HepG2 (cell line): ENCODE measurements at regions not wholly inside any gene's neighbourhood (a gene's known extent, or its start where the extent isn't known, plus 50 kb on each side); places are given as distances from the start of the nearest gene placed in this dataset.

Source experiments
- ATAC-seq: fragments of 200-7000 bp; cut with Tn5 transposase; 3 replicates; pipeline ENCODE4 v1.9.1; 2020; ENCODE audit warnings: mild to moderate bottlenecking, moderate library complexity
- BruUV-seq: library from RNA; stranded (reverse); fragments of 400-500 nt; replicated peaks from 2 replicates; lab custom pipeline; 2021; lab: Mats Ljungman, UMichigan
- CTCF ChIA-PET: fragments of 300-600 bp; formaldehyde crosslinking; extraction: SDS; loops from one replicate; lab custom pipeline; 2021; ENCODE audit warnings: low total read pairs, inconsistent platforms, low intra/inter-chr PET ratio; lab: Yijun Ruan, JAX
- POLR2A ChIA-PET: fragments of 350-600 bp; sonication (Branson Sonifier 250); formaldehyde crosslinking; loops from one replicate; lab custom pipeline; 2020; ENCODE audit warnings: antibody characterized with exemption, inconsistent platforms; lab: Yijun Ruan, JAX
- DNase-seq: peaks from one replicate; pipeline ENCODE4 v3.0.0-alpha.2; 2015; ENCODE audit warnings: low spot score
- FAIRE-seq: peaks from 3 replicates; lab custom pipeline; 2011; peaks lifted over from hg19 to GRCh38; lab: Jason Lieb, UNC
- H2AFZ ChIP-seq: one replicate; pipeline ENCODE4 v1.6.1; 2011; ENCODE audit warnings: low read length, inconsistent platforms
- H3K27ac ChIP-seq: fragments of 300-600 bp; 3 replicates; pipeline ENCODE4 v1.8.0; 2011; ENCODE audit warnings: mixed run types, mild to moderate bottlenecking, mixed read lengths, low read length, inconsistent platforms; ENCODE audit not compliant: insufficient read depth; ENCODE audit errors: extremely low read length
- H3K27me3 ChIP-seq, 2 experiments: fragments of 200-600 bp in 1 of 2; 2 replicates in 1 of 2; 3 replicates in 1 of 2; pipeline versions ENCODE4 v1.6.0 to v1.8.0; 2011; ENCODE audit warnings: low read length in 2 of 2, mild to moderate bottlenecking in 2 of 2, moderate library complexity in 2 of 2, inconsistent platforms in 1 of 2; ENCODE audit not compliant: insufficient read depth in 2 of 2, control insufficient read depth in 1 of 2
- H3K36me3 ChIP-seq, 2 experiments: fragments of 200-600 bp in 1 of 2; replicated peaks in 1 of 2; 2 replicates in 1 of 2; 3 replicates in 1 of 2; pipeline versions ENCODE4 v1.5.1 to v1.8.0; 2011; ENCODE audit warnings: low read length in 2 of 2, inconsistent platforms in 1 of 2; ENCODE audit not compliant: insufficient read depth in 2 of 2, control insufficient read depth in 1 of 2
- H3K4me1 ChIP-seq: 2 replicates; pipeline ENCODE4 v1.5.1; 2012; ENCODE audit warnings: low read length, inconsistent platforms; ENCODE audit not compliant: insufficient read depth
- H3K4me2 ChIP-seq: 2 replicates; pipeline ENCODE4 v1.6.0; 2011; ENCODE audit warnings: low read depth, low read length, inconsistent platforms
- H3K4me3 ChIP-seq, 3 experiments: fragments of 200-600 bp in 1 of 3; sonication (generic), shearing (Covaris generic) in 1 of 3; replicated peaks in 1 of 3; 2 replicates each; pipeline ENCODE4 v1.5.1; 2011 to 2016; ENCODE audit warnings: low read length in 3 of 3, inconsistent platforms in 2 of 3, low read depth in 2 of 3, mild to moderate bottlenecking in 2 of 3, control low read depth in 1 of 3, mixed read lengths in 1 of 3; ENCODE audit not compliant: insufficient read depth in 1 of 3
- H3K79me2 ChIP-seq: one replicate; pipeline ENCODE4 v1.6.1; 2011; ENCODE audit warnings: low read length, inconsistent platforms; ENCODE audit not compliant: insufficient read depth
- H3K9ac ChIP-seq: 2 replicates; pipeline ENCODE4 v1.6.0; 2011; ENCODE audit warnings: mild to moderate bottlenecking, low read depth, low read length, inconsistent platforms; ENCODE audit not compliant: insufficient read depth
- H3K9me3 ChIP-seq: 2 replicates; pipeline ENCODE4 v1.5.1; 2012; ENCODE audit warnings: mild to moderate bottlenecking, low read length
- H4K20me1 ChIP-seq: 2 replicates; pipeline ENCODE4 v1.6.0; 2011; ENCODE audit warnings: inconsistent platforms, mild to moderate bottlenecking, low read length, moderate library complexity; ENCODE audit not compliant: insufficient read depth
- HOXD1 ChIP-seq: sonication (generic); formaldehyde crosslinking; IDR thresholded peaks from 2 replicates; pipeline ENCODE4 v1.5.0; 2020; ENCODE audit warnings: missing genetic modification reagents
- KDM5B ChIP-seq: sonication (generic); formaldehyde crosslinking; IDR thresholded peaks from 2 replicates; pipeline ENCODE4 v1.4.0; 2020; ENCODE audit warnings: missing genetic modification reagents, mild to moderate bottlenecking, borderline replicate concordance
- NCOA2 ChIP-seq: sonication (generic); formaldehyde crosslinking; IDR thresholded peaks from 2 replicates; pipeline ENCODE4 v1.8.0; 2022; ENCODE audit warnings: inconsistent platforms
- NFE2L1 ChIP-seq: sonication (generic); formaldehyde crosslinking; IDR thresholded peaks from 2 replicates; pipeline ENCODE4 v1.4.0; 2020; ENCODE audit warnings: missing genetic modification reagents, mild to moderate bottlenecking, borderline replicate concordance
- NKX3-1 ChIP-seq: sonication (generic); formaldehyde crosslinking; IDR thresholded peaks from 2 replicates; pipeline ENCODE4 v1.5.0; 2020; ENCODE audit warnings: missing genetic modification reagents
- NR1H2 ChIP-seq: sonication (generic); formaldehyde crosslinking; IDR thresholded peaks from 2 replicates; pipeline ENCODE4 v1.8.1; 2022; ENCODE audit warnings: low read depth, missing genetic modification reagents, borderline replicate concordance
- NR2C2 ChIP-seq: sonication (generic); formaldehyde crosslinking; IDR thresholded peaks from 2 replicates; pipeline ENCODE4 v1.4.0; 2020; ENCODE audit warnings: missing genetic modification reagents, mild to moderate bottlenecking, moderate library complexity, borderline replicate concordance
- RBM22 ChIP-seq: fragments of 200-400 bp; formaldehyde crosslinking; optimal IDR thresholded peaks from 2 replicates; pipeline ENCODE3; 2017; ENCODE audit warnings: mild to moderate bottlenecking, low read length, moderate library complexity
- SP2 ChIP-seq: sonication (generic); formaldehyde crosslinking; IDR thresholded peaks from 2 replicates; pipeline ENCODE4 v1.5.1; 2020; ENCODE audit warnings: mild to moderate bottlenecking, missing genetic modification reagents
- ZNF251 ChIP-seq: sonication (generic); formaldehyde crosslinking; IDR thresholded peaks from 2 replicates; pipeline ENCODE4 v1.9.0; 2021; ENCODE audit warnings: mild to moderate bottlenecking, missing genetic modification reagents
- ZNF343 ChIP-seq: sonication (generic); formaldehyde crosslinking; IDR thresholded peaks from 2 replicates; pipeline ENCODE4 v1.4.0; 2020; ENCODE audit warnings: mild to moderate bottlenecking, missing genetic modification reagents
- ZNF572 ChIP-seq: sonication (generic); formaldehyde crosslinking; IDR thresholded peaks from 2 replicates; pipeline ENCODE4 v1.5.1; 2020; ENCODE audit warnings: mild to moderate bottlenecking, missing genetic modification reagents
- ZNF678 ChIP-seq: sonication (generic); formaldehyde crosslinking; IDR thresholded peaks from 2 replicates; pipeline ENCODE4 v1.4.0; 2020; ENCODE audit warnings: mild to moderate bottlenecking, missing genetic modification reagents
- ZNF75D ChIP-seq: sonication (generic); formaldehyde crosslinking; IDR thresholded peaks from 2 replicates; pipeline ENCODE4 v1.8.1; 2023; ENCODE audit warnings: missing genetic modification reagents, mild to moderate bottlenecking, borderline replicate concordance
- WGBS: methylation state at CpG from one replicate; pipeline ENCODE4 v1.1.6; 2017; ENCODE audit warnings: low lambda C conversion rate; 5-methylcytosine and 5-hydroxymethylcytosine counted together
- in situ Hi-C: cut with HindIII; loops from 2 replicates; pipeline ENCODE4 v1.10.0; 2017; ENCODE audit warnings: low pct_unique_long_range_greater_than_20kb; ENCODE audit not compliant: extremely low pct_ligation_motif_present
- intact Hi-C: fragments of 100-400 bp; cut with micrococcal nuclease; formaldehyde crosslinking; loops from one replicate; pipeline ENCODE4 v1.10.0; 2022; ENCODE audit not compliant: unreplicated experiment
- TF ChIP-seq, protein P1 (sequence below): sonication (generic); formaldehyde crosslinking; IDR thresholded peaks from 2 replicates; pipeline ENCODE4 v1.4.0; 2020; ENCODE audit warnings: missing genetic modification reagents
- TF ChIP-seq, protein P2 (sequence below): sonication (generic); formaldehyde crosslinking; conservative IDR thresholded peaks from 2 replicates; pipeline ENCODE4 v1.4.0; 2020; ENCODE audit warnings: missing genetic modification reagents
- TF ChIP-seq, protein P3 (sequence below): sonication (generic); formaldehyde crosslinking; IDR thresholded peaks from 2 replicates; pipeline ENCODE4 v1.8.1; 2023; ENCODE audit warnings: missing genetic modification reagents, mild to moderate bottlenecking, borderline replicate concordance
- TF ChIP-seq, protein P4 (sequence below): sonication (generic); formaldehyde crosslinking; conservative IDR thresholded peaks from 2 replicates; pipeline ENCODE4 v1.8.0; 2022; ENCODE audit warnings: low read depth, missing genetic modification reagents

DNA sequence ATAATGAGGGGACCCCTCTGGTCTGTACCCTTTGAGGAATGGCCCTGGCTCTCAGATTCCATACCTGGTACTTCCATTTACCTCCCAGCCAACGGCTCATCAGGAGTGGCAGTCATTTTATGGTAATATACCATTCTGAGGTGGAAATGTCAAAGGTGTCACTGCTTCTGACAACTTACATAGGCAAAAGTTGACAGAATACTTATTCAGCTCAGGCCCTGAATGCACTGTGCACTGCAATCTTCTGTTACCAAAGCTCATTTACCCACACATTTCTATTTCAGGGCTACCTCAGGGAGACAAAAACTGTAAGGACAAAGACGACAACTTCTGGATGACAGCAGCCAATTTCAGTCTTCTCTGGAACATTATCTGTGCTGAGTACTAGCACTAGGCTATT, 212.2 kb upstream of the TMEM260 start:
- Histone ChIP-seq H3K4me1 (no peaks in the 10 kb centered on the region), H3K36me3 (no peaks in the 10 kb centered on the region), H3K4me3 (no peak overlapping the region), H3K27ac (no peak overlapping the region), H3K79me2 (no peaks in the 10 kb centered on the region), H4K20me1 (no peaks in the 10 kb centered on the region), H3K4me2 (no peak overlapping the region), H3K9me3 (peaks cover 7% of the 10 kb centered on the region; the same call in 1 of the 2 replicates), H3K27me3 (no peaks in the 10 kb centered on the region), H2AFZ (no peak overlapping the region), H3K9ac (no peak overlapping the region)
- CTCF ChIA-PET, result no interaction called here
- intact Hi-C loops, result no loop called here
- ATAC-seq, result no peak
- DNase-seq, result no peak
- in situ Hi-C loops, result no loop called here
- no peak for FAIRE-seq
- BruUV-seq, result no TSS peak
- POLR2A ChIA-PET, result no interaction called here
- 0% methylated on average over 2 of the region's 2 CpGs for WGBS
- TF ChIP-seq, protein P1, sequence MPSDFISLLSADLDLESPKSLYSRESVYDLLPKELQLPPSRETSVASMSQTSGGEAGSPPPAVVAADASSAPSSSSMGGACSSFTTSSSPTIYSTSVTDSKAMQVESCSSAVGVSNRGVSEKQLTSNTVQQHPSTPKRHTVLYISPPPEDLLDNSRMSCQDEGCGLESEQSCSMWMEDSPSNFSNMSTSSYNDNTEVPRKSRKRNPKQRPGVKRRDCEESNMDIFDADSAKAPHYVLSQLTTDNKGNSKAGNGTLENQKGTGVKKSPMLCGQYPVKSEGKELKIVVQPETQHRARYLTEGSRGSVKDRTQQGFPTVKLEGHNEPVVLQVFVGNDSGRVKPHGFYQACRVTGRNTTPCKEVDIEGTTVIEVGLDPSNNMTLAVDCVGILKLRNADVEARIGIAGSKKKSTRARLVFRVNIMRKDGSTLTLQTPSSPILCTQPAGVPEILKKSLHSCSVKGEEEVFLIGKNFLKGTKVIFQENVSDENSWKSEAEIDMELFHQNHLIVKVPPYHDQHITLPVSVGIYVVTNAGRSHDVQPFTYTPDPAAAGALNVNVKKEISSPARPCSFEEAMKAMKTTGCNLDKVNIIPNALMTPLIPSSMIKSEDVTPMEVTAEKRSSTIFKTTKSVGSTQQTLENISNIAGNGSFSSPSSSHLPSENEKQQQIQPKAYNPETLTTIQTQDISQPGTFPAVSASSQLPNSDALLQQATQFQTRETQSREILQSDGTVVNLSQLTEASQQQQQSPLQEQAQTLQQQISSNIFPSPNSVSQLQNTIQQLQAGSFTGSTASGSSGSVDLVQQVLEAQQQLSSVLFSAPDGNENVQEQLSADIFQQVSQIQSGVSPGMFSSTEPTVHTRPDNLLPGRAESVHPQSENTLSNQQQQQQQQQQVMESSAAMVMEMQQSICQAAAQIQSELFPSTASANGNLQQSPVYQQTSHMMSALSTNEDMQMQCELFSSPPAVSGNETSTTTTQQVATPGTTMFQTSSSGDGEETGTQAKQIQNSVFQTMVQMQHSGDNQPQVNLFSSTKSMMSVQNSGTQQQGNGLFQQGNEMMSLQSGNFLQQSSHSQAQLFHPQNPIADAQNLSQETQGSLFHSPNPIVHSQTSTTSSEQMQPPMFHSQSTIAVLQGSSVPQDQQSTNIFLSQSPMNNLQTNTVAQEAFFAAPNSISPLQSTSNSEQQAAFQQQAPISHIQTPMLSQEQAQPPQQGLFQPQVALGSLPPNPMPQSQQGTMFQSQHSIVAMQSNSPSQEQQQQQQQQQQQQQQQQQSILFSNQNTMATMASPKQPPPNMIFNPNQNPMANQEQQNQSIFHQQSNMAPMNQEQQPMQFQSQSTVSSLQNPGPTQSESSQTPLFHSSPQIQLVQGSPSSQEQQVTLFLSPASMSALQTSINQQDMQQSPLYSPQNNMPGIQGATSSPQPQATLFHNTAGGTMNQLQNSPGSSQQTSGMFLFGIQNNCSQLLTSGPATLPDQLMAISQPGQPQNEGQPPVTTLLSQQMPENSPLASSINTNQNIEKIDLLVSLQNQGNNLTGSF (CRISPR knock-in tag), result no peak
- TF ChIP-seq NCOA2 (CRISPR knock-in tag) (no peak), KDM5B (CRISPR knock-in tag) (no peak), ZNF251 (CRISPR knock-in tag) (no peak), NR2C2 (no peak), RBM22 (no peak), NFE2L1 (no peak), ZNF678 (CRISPR knock-in tag) (no peak), NR1H2 (CRISPR knock-in tag) (no peak), SP2 (no peak), ZNF75D (CRISPR knock-in tag) (no peak), ZNF343 (no peak), HOXD1 (no peak), NKX3-1 (CRISPR knock-in tag) (no peak), ZNF572 (CRISPR knock-in tag) (no peak)
- TF ChIP-seq, protein P2, sequence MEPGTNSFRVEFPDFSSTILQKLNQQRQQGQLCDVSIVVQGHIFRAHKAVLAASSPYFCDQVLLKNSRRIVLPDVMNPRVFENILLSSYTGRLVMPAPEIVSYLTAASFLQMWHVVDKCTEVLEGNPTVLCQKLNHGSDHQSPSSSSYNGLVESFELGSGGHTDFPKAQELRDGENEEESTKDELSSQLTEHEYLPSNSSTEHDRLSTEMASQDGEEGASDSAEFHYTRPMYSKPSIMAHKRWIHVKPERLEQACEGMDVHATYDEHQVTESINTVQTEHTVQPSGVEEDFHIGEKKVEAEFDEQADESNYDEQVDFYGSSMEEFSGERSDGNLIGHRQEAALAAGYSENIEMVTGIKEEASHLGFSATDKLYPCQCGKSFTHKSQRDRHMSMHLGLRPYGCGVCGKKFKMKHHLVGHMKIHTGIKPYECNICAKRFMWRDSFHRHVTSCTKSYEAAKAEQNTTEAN, result no peak
- TF ChIP-seq, protein P3, sequence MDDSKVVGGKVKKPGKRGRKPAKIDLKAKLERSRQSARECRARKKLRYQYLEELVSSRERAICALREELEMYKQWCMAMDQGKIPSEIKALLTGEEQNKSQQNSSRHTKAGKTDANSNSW (CRISPR knock-in tag), result no peak
- TF ChIP-seq, protein P4, sequence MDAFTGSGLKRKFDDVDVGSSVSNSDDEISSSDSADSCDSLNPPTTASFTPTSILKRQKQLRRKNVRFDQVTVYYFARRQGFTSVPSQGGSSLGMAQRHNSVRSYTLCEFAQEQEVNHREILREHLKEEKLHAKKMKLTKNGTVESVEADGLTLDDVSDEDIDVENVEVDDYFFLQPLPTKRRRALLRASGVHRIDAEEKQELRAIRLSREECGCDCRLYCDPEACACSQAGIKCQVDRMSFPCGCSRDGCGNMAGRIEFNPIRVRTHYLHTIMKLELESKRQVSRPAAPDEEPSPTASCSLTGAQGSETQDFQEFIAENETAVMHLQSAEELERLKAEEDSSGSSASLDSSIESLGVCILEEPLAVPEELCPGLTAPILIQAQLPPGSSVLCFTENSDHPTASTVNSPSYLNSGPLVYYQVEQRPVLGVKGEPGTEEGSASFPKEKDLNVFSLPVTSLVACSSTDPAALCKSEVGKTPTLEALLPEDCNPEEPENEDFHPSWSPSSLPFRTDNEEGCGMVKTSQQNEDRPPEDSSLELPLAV, result no peak
